Mesendoderm (in vitro differentiated cells): ENCODE measurements at regions not wholly inside any gene's neighbourhood (a gene's known extent, or its start where the extent isn't known, plus 50 kb on each side); places are given as distances from the start of the nearest gene placed in this dataset.

Experiments used
- DNase-seq: peaks from one replicate; pipeline ENCODE4 v3.0.0; 2013
- H2AK5ac ChIP-seq: 2 replicates; pipeline ENCODE4 v1.6.1; 2013; ENCODE audit warnings: low read length, inconsistent platforms
- H2BK120ac ChIP-seq: 2 replicates; pipeline ENCODE4 v1.6.1; 2013; ENCODE audit warnings: low read depth, mild to moderate bottlenecking, low read length, moderate library complexity, mixed read lengths
- H2BK15ac ChIP-seq: replicated peaks from 2 replicates; pipeline ENCODE4 v1.6.1; 2013; ENCODE audit warnings: low read depth, mild to moderate bottlenecking, moderate library complexity
- H2BK5ac ChIP-seq: 2 replicates; pipeline ENCODE4 v1.6.1; 2013; ENCODE audit warnings: low read length, inconsistent platforms
- H3K18ac ChIP-seq: 2 replicates; pipeline ENCODE4 v1.6.1; 2013; ENCODE audit warnings: mild to moderate bottlenecking, low read length, mixed read lengths
- H3K23ac ChIP-seq: one replicate; pipeline ENCODE4 v1.6.1; 2013; ENCODE audit warnings: low read length
- H3K27ac ChIP-seq: 2 replicates; pipeline ENCODE4 v1.5.1; 2013; ENCODE audit warnings: low read depth, mild to moderate bottlenecking, inconsistent platforms, low read length, moderate library complexity
- H3K27me3 ChIP-seq: 2 replicates; pipeline ENCODE4 v1.6.1; 2013; ENCODE audit warnings: low read length, control low read depth, mild to moderate bottlenecking, inconsistent platforms; ENCODE audit not compliant: insufficient read depth, poor library complexity
- H3K36me3 ChIP-seq: 2 replicates; pipeline ENCODE4 v1.6.1; 2013; ENCODE audit warnings: low read length, inconsistent platforms; ENCODE audit not compliant: control insufficient read depth, insufficient read depth
- H3K4ac ChIP-seq: one replicate; pipeline ENCODE4 v1.6.1; 2013; ENCODE audit warnings: low read depth, mild to moderate bottlenecking, low read length, moderate library complexity
- H3K4me1 ChIP-seq: 2 replicates; pipeline ENCODE4 v1.6.1; 2013; ENCODE audit warnings: low read depth, low read length, inconsistent platforms; ENCODE audit not compliant: control insufficient read depth
- H3K4me2 ChIP-seq: 2 replicates; pipeline ENCODE4 v1.6.1; 2013; ENCODE audit warnings: low read length
- H3K4me3 ChIP-seq: 2 replicates; pipeline ENCODE4 v1.5.1; 2013; ENCODE audit warnings: mild to moderate bottlenecking, low read length
- H3K56ac ChIP-seq: one replicate; pipeline ENCODE4 v1.6.1; 2013; ENCODE audit warnings: low read length
- H3K79me1 ChIP-seq: 2 replicates; pipeline ENCODE4 v1.6.1; 2013; ENCODE audit warnings: low read length, inconsistent platforms
- H3K79me2 ChIP-seq: 2 replicates; pipeline ENCODE4 v1.6.1; 2013; ENCODE audit warnings: mild to moderate bottlenecking, low read length; ENCODE audit not compliant: control insufficient read depth, insufficient read depth
- H3K9ac ChIP-seq: 2 replicates; pipeline ENCODE4 v1.6.1; 2013; ENCODE audit warnings: low read length, inconsistent platforms
- H4K5ac ChIP-seq: one replicate; pipeline ENCODE4 v1.6.1; 2013; ENCODE audit warnings: low read length
- H4K8ac ChIP-seq: one replicate; pipeline ENCODE4 v1.6.1; 2013; ENCODE audit warnings: low read depth, mild to moderate bottlenecking, control low read depth, low read length, moderate library complexity
- WGBS: extraction: QIAGEN DNeasy Blood & Tissue Kit; methylation state at CpG from one replicate; pipeline ENCODE4 v1.1.7; 2013; ENCODE audit warnings: low lambda C conversion rate, missing lambda C conversion rate; ENCODE audit not compliant: insufficient coverage; ENCODE audit errors: extremely low coverage; 5-methylcytosine and 5-hydroxymethylcytosine counted together

DNA sequence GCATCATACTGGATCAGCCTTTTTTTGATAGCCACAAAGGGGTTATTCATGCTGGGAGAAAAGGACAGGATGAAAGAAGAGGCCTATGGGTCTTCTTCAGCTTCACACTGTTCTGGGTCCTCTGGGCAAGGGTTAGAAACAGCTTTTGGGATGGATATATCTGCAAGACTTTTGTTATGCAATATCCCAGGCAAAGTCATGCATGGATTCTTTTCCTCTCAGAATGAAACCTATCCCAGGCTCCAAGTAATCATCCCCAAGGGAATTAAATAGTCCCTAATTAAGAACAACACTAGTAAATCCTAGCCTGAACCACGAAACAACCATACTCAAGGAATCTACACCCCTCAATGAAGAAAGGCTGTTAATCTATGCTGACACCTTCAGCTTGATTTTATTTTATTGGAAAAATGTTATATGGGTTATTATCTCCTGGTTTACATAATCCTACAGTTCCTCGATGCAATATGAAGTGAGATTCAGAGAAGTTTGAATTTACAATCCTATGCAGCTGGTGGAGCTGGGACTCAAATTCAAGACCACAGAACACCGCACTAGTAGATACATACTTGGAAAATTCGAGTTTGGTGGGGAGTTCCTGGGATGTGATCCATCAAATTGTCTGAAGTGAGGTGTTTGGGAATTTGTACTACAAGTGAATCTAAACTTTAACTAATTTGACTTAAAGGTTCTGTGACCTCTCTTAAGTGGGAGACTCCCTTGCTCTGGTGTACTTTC is 338.6 kb downstream of the TBX15 start:
- Histone ChIP-seq H3K4me2 (no peak overlapping the region), H3K4me3 (no peak overlapping the region), H2BK15ac (no peak overlapping the region), H2BK120ac (no peak overlapping the region), H4K5ac (no peak overlapping the region), H3K27me3 (no peaks in the 10 kb centered on the region), H3K56ac (no peak overlapping the region), H3K79me2 (no peaks in the 10 kb centered on the region), H2AK5ac (no peak overlapping the region), H3K27ac (no peak overlapping the region), H4K8ac (no peak overlapping the region), H3K18ac (no peak overlapping the region), H3K4ac (no peak overlapping the region), H3K79me1 (no peaks in the 10 kb centered on the region), H3K36me3 (no peaks in the 10 kb centered on the region), H2BK5ac (no peak overlapping the region), H3K4me1 (no peaks in the 10 kb centered on the region), H3K23ac (no peak overlapping the region), H3K9ac (no peak overlapping the region)
- WGBS = no CpG with 5 or more reads among the region's 4 CpGs
- DNase-seq = no peak

DNA sequence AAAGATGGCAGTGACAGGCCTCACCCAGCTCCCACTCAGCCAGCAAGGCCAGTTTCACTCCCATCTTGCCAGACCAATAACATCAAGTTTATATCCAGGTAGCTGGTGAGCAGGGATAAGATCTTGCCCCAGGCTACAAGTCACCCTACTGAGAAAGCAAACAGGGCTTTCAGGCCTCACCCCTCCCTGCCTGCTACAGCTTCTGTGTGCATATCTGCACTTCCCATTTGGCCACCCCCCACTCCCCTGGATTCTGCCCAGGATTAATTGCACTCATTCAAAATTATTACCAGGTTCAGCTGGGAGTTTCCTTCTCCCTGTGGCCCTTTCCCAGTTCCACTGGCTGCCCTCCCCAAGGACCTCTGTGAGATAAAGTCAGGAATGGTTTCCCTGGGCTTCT is 352.1 kb downstream of the TBX15 start:
- Histone ChIP-seq H3K27me3 (no peaks in the 10 kb centered on the region), H3K18ac (no peak overlapping the region), H2BK5ac (no peak overlapping the region), H3K4me3 (no peak overlapping the region), H3K79me1 (no peaks in the 10 kb centered on the region), H4K5ac (no peak overlapping the region), H3K79me2 (no peaks in the 10 kb centered on the region), H2BK15ac (no peak overlapping the region), H3K4ac (no peak overlapping the region), H3K56ac (no peak overlapping the region), H3K23ac (no peak overlapping the region), H2AK5ac (no peak overlapping the region), H3K36me3 (no peaks in the 10 kb centered on the region), H3K27ac (no peak overlapping the region), H4K8ac (no peak overlapping the region), H3K4me2 (no peak overlapping the region), H3K9ac (no peak overlapping the region), H2BK120ac (no peak overlapping the region), H3K4me1 (no peaks in the 10 kb centered on the region)
- peak; percentile 20 for DNase-seq

DNA sequence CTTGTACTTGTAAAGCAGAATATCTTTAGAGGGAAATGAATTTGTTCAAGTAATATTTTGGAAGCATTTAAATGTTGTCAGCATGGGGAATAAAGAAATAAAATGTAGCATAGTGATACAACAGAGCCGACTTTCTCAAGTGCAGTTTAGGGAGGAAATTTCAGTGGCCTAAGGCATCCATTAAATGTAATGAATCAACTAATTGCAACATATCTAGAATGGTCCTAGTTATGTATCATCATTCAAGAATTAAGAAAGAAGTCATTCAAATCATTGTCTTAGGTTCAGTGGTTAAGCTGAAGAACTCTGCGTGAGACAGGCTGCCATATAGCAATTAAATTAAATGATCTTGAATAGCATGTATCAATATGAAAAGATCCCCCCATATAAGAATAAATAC is 360.7 kb downstream of the TBX15 start:
- Histone ChIP-seq H3K23ac (no peak overlapping the region), H3K18ac (no peak overlapping the region), H3K4me3 (no peak overlapping the region), H3K4me2 (no peak overlapping the region), H3K36me3 (no peaks in the 10 kb centered on the region), H2BK120ac (no peak overlapping the region), H3K27ac (no peak overlapping the region), H4K5ac (no peak overlapping the region), H3K4ac (no peak overlapping the region), H2BK5ac (no peak overlapping the region), H3K27me3 (no peaks in the 10 kb centered on the region), H2AK5ac (no peak overlapping the region), H4K8ac (no peak overlapping the region), H2BK15ac (no peak overlapping the region), H3K9ac (no peak overlapping the region), H3K79me2 (no peaks in the 10 kb centered on the region), H3K56ac (no peak overlapping the region), H3K79me1 (no peaks in the 10 kb centered on the region), H3K4me1 (no peaks in the 10 kb centered on the region)
- no peak for DNase-seq
- no CpG with 5 or more reads among the region's 2 CpGs for WGBS

DNA sequence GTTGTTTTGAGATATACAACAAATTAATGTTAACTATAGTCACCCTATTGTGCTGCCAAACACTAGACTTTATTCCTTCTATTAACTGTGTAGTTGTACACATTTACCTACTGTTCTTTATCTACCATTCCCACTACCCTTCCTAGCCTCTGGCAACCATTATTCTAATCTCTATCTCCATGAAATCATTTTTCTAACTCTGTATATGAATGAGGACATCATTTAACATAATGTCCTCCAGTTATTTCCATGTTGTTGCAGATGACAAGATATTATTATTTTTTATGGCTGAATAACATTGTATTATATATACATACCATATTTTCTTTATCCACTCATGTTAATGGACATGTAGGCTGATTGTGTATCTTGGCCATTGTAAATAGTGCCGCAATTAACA is 366.3 kb downstream of the TBX15 start:
- H3K79me2 ChIP-seq = no peaks in the 10 kb centered on the region
- H3K4ac ChIP-seq = no peak overlapping the region
- no peak overlapping the region for H3K18ac ChIP-seq
- H3K56ac ChIP-seq = no peak overlapping the region
- H2BK5ac ChIP-seq = no peak overlapping the region
- H3K9ac ChIP-seq = no peak overlapping the region
- no peak overlapping the region for H2BK120ac ChIP-seq
- no peak overlapping the region for H3K23ac ChIP-seq
- no peaks in the 10 kb centered on the region for H3K27me3 ChIP-seq
- no peaks in the 10 kb centered on the region for H3K36me3 ChIP-seq
- no peak overlapping the region for H2AK5ac ChIP-seq
- H4K5ac ChIP-seq = no peak overlapping the region
- H3K4me1 ChIP-seq = no peaks in the 10 kb centered on the region
- DNase-seq = no peak
- H3K4me2 ChIP-seq = no peak overlapping the region
- WGBS = no CpG with 5 or more reads among the region's 1 CpG
- H4K8ac ChIP-seq = no peak overlapping the region
- H2BK15ac ChIP-seq = no peak overlapping the region
- H3K79me1 ChIP-seq = no peaks in the 10 kb centered on the region
- no peak overlapping the region for H3K4me3 ChIP-seq
- no peak overlapping the region for H3K27ac ChIP-seq

DNA sequence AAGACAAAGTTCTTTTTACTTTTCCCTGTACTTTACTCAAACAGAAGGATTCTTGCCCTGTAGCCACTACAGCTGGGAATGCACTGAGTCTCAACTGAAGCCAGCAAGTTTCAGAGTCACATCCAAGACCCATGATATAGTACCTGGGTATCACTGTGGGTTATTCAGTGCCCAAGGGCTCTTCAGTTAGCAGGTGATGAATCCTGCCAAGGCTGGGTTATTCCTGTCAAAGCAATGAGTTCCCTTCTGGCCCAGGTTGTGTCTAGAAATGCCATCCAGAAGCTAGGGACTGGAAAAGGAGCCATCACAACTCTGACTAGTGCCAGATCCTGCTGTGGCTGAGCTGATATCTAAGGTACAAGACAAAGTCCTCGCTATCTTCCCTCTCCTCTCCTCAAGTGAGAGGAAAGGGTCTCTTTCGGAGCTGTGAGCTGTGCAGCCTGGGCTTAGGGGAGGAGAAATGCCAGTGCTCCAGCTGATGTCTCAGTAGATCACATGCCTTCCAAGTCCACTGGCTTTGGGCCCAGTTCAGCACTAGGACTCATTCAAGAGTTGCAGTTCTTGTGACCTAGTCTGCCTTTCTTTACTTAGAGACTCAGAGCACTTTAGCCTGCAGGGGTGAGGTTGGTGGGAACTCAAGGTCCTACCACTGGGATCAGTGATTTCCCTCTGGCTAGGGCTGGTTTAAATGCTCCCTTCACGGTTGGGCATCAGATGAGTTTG is 369.4 kb downstream of the TBX15 start:
- H3K79me1 ChIP-seq = no peaks in the 10 kb centered on the region
- no peak overlapping the region for H2BK15ac ChIP-seq
- H3K4me2 ChIP-seq = no peak overlapping the region
- no peaks in the 10 kb centered on the region for H3K36me3 ChIP-seq
- no peak overlapping the region for H3K27ac ChIP-seq
- H3K4me1 ChIP-seq = no peaks in the 10 kb centered on the region
- no peak for DNase-seq
- WGBS = no CpG with 5 or more reads among the region's 3 CpGs
- H4K8ac ChIP-seq = no peak overlapping the region
- no peaks in the 10 kb centered on the region for H3K79me2 ChIP-seq
- no peak overlapping the region for H4K5ac ChIP-seq
- no peak overlapping the region for H3K4me3 ChIP-seq
- no peak overlapping the region for H3K56ac ChIP-seq
- H3K18ac ChIP-seq = no peak overlapping the region
- no peak overlapping the region for H2BK5ac ChIP-seq
- H2BK120ac ChIP-seq = no peak overlapping the region
- H3K23ac ChIP-seq = no peak overlapping the region
- H2AK5ac ChIP-seq = no peak overlapping the region
- H3K4ac ChIP-seq = no peak overlapping the region
- no peak overlapping the region for H3K9ac ChIP-seq
- H3K27me3 ChIP-seq = no peaks in the 10 kb centered on the region

DNA sequence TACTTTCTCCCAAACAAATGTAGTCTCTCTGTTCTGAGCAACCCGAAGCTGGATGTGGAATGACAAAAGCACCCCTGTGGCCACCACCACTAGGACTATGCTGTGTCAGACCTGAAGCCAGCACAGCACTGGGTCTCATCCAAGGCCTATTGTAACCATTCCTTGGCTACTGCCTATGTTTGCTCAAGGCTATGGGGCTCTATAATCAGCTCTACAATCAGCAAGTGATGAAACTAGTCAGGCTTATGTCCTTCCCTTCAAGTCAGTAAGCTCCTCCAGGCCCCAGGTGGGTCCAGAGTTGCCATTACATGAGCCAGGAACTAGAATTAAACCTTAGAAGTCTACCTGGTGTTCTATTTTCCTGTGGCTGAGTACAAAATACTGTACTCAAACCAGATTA is 370.2 kb downstream of the TBX15 start:
- H3K36me3 ChIP-seq = no peaks in the 10 kb centered on the region
- H3K79me2 ChIP-seq = no peaks in the 10 kb centered on the region
- no peak overlapping the region for H2AK5ac ChIP-seq
- H4K8ac ChIP-seq = no peak overlapping the region
- no peak overlapping the region for H2BK120ac ChIP-seq
- no peak overlapping the region for H3K23ac ChIP-seq
- no peak for DNase-seq
- no peak overlapping the region for H3K56ac ChIP-seq
- H3K18ac ChIP-seq = no peak overlapping the region
- no peak overlapping the region for H3K4me2 ChIP-seq
- no peak overlapping the region for H3K4ac ChIP-seq
- no peaks in the 10 kb centered on the region for H3K27me3 ChIP-seq
- H4K5ac ChIP-seq = no peak overlapping the region
- no peak overlapping the region for H3K4me3 ChIP-seq
- no peaks in the 10 kb centered on the region for H3K79me1 ChIP-seq
- H3K9ac ChIP-seq = no peak overlapping the region
- no CpG with 5 or more reads among the region's 1 CpG for WGBS
- no peak overlapping the region for H2BK15ac ChIP-seq
- H3K4me1 ChIP-seq = no peaks in the 10 kb centered on the region
- no peak overlapping the region for H3K27ac ChIP-seq
- no peak overlapping the region for H2BK5ac ChIP-seq
